Fibroblast of pulmonary artery (primary cell): ENCODE measurements at regions not wholly inside any gene's neighbourhood (a gene's known extent, or its start where the extent isn't known, plus 50 kb on each side); places are given as distances from the start of the nearest gene placed in this dataset.

ENCODE experiments used
- DNase-seq: peaks from one replicate; pipeline ENCODE4 v3.0.0-alpha.2; 2010; ENCODE audit warnings: low read depth
- H3K4me3 ChIP-seq: replicated peaks from 2 replicates; pipeline ENCODE4 v1.5.1; 2011; ENCODE audit warnings: low read depth, mild to moderate bottlenecking, control low read depth, low read length, moderate library complexity
- TF ChIP-seq, protein P1 (sequence below): IDR thresholded peaks from 2 replicates; pipeline ENCODE4 v1.5.1; 2011; ENCODE audit warnings: mild to moderate bottlenecking, control low read depth, low read length, inconsistent platforms; ENCODE audit errors: missing control alignments

GRCh38 chr1:191636345-191636744, 521.9 kb upstream of the RGS18 start:
- TF ChIP-seq, protein P1, sequence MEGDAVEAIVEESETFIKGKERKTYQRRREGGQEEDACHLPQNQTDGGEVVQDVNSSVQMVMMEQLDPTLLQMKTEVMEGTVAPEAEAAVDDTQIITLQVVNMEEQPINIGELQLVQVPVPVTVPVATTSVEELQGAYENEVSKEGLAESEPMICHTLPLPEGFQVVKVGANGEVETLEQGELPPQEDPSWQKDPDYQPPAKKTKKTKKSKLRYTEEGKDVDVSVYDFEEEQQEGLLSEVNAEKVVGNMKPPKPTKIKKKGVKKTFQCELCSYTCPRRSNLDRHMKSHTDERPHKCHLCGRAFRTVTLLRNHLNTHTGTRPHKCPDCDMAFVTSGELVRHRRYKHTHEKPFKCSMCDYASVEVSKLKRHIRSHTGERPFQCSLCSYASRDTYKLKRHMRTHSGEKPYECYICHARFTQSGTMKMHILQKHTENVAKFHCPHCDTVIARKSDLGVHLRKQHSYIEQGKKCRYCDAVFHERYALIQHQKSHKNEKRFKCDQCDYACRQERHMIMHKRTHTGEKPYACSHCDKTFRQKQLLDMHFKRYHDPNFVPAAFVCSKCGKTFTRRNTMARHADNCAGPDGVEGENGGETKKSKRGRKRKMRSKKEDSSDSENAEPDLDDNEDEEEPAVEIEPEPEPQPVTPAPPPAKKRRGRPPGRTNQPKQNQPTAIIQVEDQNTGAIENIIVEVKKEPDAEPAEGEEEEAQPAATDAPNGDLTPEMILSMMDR = no peak
- DNase-seq = no peak
- H3K4me3 ChIP-seq = no peak overlapping the region

GRCh38 chr1:191641420-191642260, 516.6 kb upstream of the RGS18 start:
- TF ChIP-seq, protein P1 = no peak
- no peak overlapping the region for H3K4me3 ChIP-seq
- DNase-seq = peak; percentile 26

DNA sequence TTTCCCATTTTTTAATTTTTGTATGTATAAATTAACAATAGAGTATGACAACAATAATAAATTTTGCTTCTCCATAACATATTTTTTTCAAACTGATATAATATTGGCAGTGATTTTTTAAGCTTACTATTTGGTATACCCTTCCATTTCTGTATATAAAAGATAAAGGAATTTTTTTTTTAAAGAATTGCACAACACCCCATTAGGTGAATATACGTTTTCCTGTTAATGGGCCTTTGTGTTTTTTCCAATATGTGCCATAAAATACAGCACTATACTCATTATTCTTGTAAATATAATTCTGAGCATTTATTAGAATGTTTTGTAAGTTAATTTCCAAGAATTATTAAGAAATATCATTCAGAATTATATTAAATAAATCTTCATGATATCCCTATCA, 515.2 kb upstream of the RGS18 start:
- H3K4me3 ChIP-seq = no peak overlapping the region
- DNase-seq = no peak
- TF ChIP-seq, protein P1 = no peak

GRCh38 chr1:191648939-191649338, 509.3 kb upstream of the RGS18 start:
- TF ChIP-seq, protein P1 = no peak
- DNase-seq = no peak
- no peak overlapping the region for H3K4me3 ChIP-seq

DNA sequence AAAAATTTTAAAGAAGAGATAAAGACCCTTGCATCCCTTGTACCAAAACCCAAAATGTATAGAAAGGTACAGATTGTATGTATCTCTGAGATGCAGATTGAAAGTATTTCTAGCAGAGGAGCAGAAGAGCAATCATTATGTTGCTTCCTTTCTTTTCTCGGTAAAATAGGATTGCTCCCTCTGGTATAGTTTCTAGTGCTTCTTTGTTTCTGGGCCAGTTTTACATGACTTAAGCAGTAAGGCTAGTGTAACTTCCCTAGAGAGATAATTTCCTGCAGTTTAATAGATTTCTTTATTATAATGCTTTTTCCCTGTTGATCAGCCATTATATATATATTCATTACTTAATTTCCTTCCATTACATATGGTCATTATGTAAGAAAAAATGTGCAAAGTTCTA, 496.2 kb upstream of the RGS18 start:
- DNase-seq = no peak
- H3K4me3 ChIP-seq = no peak overlapping the region
- TF ChIP-seq, protein P1 = no peak

DNA sequence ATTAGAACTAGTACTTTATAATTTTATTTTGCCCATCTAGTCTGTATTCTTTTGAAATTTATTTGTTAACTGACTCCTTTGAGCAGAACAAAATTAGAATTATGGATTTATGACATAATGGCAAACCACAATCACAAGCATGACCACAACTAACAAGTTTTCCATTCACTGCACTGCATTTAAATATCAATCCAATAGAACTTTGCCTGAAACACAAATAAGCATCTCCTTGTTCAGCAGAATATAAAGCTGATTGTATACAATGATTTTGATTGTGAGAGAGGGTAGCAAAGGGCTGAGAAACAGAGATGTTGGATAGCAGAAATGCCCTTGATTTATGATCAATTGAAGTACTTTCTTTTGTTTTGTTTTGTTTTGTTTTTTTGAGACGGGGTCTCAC, 495.5 kb upstream of the RGS18 start:
- no peak for DNase-seq
- TF ChIP-seq, protein P1 = no peak
- H3K4me3 ChIP-seq = no peak overlapping the region

DNA sequence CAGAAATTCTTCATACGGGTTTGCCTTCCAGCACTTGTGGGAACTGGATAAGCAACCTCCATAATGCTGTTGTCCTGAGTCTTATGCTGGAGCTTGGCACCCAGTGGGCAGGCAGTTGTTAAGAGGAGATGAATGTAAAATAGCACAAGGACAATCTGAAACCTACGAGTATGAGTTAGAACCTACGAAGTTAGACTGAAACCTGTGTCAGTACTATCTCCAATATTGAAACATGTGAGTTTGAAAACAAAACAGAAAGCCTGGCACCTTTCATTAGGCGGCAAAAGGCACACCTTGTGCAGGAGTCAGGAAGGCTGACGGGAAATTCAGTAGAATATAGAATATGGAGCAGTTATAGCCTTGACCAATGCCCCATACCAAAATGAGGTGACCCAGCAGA, 489.7 kb upstream of the RGS18 start:
- DNase-seq = no peak
- no peak overlapping the region for H3K4me3 ChIP-seq
- TF ChIP-seq, protein P1 = no peak
